HG03095 (cell line): ENCODE measurements at regions not wholly inside any gene's neighbourhood (a gene's known extent, or its start where the extent isn't known, plus 50 kb on each side); places are given as distances from the start of the nearest gene placed in this dataset.

Source experiments
- ATAC-seq: cut with Tn5 transposase; IDR thresholded peaks from one replicate; pipeline ENCODE4 v1.9.1; 2021; ENCODE audit warnings: moderate library complexity; ENCODE audit not compliant: unreplicated experiment

DNA sequence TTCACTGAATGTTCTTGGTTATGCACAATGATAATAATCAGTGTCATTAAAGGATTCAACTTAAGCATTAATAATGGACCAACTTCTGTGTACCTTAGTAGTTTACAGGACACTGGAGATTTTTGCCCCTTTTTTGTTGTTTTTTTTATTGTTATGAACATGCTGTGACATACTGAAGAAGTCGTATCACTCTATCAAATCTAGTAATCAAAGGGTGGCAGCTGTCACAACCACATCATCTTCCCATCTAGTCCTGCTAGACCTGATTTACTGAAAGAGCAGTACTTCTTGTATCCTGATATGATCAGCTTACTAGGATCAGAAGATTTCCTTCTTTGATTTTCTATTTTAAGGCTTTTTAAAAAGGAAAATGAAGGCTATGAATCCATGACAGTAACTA is 504.6 kb upstream of the CELF2 start:
- ATAC-seq: no peak

DNA sequence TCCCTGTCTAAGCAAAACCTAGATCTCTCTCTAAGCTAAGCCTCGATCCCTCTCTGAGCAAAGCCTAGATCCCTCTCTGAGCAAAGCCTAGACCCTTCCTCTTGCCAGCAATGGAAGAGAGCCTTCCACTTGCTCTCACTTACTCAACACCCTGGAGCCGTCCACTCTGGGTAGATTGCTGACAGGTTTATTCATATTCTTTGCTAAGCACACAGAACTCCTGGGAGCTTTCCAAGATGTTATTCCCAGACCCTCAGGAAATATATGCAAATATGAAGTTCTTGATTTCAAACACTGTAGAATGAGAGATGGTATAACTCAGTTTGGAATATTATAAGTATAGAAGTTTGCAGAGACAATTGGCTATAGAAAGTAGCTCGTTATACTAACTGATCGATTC is 503.8 kb upstream of the CELF2 start:
- ATAC-seq: no peak

DNA sequence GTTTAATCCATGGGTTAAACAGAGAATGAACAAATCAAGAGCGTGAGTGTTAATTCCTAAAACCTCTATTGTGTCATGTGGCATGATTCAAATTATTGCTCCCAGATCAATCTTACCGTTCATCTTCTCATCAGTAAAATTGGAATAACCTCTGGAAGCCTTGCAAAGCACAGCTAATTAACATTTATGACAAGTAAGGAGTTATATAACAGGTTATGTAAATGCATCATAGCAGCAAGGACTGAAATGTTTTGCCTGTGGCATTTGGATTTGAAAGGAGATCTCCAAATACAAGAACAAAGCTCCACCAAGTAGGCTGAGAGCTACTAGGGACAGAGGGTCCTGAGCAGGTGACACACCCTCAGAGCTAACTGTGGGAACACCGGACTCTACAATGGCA is 502.9 kb upstream of the CELF2 start:
- ATAC-seq: no peak

DNA sequence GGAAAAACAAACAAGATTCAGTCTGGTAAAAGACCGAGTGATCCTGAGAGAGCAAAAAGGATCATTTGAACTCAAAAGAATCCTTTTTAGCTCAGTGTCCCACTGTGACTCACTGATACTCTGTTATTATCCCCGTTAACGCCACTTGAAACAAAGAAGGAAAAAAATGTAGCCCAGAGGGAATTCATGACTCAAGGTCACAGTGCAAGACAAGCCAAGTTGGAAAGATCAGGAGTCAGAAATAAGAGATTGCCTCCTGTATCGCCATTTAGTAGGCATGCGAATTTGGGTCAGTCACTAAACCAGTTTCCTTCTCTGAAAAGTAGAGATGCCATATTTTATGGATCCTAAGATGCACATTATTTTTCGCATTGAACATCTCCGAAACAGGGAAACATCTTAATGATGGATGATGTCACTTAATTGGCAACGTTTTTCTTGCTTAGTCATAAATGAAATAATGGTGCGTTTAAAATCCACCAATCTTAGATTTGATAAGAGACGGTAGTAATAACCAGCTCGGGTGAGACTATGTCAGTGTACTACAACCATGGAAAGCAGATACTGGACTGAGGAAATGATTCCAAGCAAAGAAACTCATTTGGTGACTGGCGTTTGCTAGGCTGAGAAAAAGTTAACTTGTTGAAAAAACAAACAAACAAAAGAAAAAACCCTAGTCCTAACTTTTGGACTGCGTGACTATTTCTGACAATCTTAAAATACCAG is 502.0 kb upstream of the CELF2 start:
- ATAC-seq: no peak

DNA sequence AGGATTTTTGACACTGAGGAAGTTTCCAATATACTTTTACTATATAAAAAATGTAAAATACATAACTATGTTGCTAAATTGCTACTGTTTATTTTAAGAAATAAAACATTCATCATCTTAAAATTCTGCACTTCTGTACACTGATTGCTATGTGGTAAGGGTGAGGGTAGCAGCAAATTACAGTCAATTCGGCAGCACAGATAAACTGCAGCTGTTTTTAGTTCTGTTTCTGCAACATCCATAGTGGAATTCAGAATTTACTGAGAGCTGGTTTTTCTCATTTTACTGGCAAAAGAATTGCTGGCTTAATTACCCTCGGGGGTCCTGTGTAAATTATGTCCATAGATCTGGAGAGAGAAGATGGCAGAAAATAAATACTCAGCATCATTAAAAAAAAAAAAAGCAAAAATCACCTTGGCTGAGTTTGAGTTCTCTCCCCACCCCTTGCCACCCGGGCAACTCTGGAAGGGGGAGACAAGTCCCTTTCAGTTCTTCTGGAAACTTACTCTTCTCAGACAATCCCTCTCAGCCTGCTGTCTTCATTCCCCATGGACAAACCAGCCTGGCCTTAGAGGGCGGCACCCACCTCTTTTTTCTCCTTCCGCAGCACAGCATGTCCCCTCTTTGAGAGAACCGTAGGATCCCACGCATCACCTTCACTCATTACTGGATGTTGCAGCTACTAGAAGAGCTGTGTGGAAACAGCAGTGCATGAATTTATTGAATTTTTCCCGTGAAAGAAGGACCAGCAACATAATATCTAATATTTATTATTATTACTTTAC is 501.1 kb upstream of the CELF2 start:
- no peak for ATAC-seq

- no peak for ATAC-seq
Measured at GRCh38 chr10:10517866-10518265, 499.8 kb upstream of the CELF2 start.

GRCh38 chr10:10519674-10520073 is 498.0 kb upstream of the CELF2 start:
- no peak for ATAC-seq

- ATAC-seq: peak; percentile 96
Measured at GRCh38 chr10:10520491-10521385, 496.9 kb upstream of the CELF2 start.

DNA sequence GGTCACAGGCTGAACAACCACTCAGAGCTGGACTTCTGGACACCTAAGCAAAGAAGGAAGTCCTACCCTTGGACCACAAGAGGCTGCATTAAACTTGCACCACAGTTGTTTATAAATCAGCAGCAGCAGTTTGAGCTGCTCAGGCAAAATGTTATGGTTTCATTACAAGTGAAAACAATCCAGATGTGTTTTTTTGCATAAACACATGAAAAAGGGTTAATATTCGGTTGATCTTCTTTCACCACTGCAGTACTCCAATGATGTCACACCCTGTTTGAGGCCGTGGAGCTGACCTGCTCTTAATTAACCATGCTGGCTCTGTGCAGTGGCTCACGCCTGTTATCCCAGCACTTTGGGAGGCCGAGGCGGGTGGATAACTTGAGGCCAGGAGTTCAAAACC is 490.8 kb upstream of the CELF2 start:
- no peak for ATAC-seq

DNA sequence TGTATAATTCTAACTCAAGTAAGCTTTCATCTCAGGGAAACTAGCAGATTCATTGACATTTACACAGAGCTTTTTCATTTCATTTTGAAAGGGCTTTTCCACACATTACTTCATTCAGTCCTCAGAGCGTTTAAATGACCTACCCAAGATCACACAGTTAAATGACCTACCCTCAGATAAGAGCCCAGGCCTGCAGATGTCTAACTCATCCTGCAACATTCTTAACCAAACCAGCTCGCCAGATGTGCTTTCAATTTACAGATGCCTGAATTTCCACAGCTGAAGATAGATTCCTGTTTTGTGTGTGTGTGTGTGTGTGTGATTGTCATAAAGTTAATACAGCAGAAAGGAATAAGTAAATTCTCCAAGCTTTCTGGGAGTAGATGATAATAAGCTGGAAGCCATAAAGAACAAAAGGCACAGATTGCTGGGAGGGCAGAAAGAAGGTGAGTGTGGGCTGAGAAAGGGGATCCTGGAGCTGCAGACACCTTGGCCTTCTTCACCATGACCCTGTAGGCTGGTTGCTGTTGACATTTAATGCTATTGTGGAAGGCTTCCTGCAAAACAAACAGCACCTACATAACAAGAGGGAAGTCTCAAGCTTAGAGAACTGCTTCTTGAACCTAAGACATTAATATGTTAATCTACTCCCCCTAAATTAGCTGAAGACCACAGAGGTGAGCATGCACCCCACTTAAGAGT is 489.7 kb upstream of the CELF2 start:
- no peak for ATAC-seq

DNA sequence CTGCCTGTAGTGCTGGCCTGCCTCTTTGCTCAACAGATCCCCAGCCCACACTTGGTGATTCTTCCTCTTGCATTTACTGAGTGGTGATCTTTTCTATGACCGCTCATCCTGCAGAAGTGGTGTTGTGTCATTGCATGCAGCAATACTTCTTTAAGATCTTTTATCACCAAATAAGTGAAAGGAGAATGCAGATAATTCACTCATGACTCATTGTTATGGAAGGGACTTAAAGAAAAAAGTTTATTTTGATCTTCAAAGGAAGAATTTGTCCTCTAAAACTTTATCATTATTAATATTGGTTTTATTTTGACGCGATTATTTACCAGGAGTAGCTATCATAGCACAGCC is 489.1 kb upstream of the CELF2 start:
- no peak for ATAC-seq

DNA sequence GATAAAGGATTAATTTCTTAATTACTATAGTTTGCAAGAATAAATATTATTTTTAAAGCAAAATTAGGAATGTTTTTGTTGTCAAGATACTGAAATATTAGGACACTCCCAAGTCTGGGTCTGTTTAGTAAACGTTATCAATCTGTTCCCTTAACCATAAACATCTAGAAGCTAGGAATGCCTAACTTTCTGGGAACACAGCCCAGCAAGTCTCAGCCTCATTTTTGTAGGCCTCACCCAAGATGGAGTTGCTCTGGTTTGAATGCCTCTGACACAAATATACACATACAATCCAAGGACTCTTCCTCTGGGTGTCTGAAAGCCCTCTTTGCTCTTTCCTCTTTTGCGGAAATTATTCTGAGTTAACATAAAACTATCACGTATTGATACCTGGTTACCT is 487.4 kb upstream of the CELF2 start:
- ATAC-seq: no peak

DNA sequence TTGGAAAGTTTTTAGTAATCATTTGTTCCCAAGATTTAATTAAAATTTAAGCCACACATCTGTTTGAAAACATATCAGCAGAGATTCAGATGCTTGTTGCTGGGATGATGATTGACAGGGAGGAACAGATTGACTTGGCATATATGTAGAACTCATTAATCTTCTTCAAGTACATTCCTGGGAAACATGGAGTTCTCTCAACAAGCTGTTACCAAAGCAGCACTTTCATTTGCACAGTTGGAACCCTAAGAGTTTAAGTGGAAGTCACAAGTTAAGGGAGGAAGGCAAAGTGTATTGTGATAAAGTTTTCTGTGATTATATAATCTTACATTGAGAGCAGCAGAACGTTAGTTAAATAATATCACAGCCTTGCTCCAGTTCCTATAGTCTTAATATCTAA is 485.4 kb upstream of the CELF2 start:
- no peak for ATAC-seq

- no peak for ATAC-seq
Measured at GRCh38 chr10:10532826-10533225, 484.8 kb upstream of the CELF2 start.

DNA sequence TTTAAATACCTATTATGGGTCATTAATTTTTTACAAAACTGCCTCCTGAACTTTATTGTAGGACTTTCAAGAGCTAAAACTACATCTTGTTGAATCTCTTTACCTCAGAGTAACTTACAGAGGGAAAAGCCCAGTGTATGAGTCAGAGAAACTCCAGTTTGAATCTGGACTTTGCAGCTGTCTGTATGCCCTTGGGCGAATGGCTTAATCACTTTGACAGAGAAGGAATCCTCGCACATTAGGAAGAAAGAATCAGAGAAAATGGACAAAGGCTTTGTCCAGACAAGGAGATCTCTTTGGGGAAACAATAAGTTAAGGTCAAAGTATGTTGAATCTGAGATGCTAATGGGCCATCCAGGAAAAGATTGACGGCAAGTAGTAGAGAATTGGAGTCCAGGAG is 484.2 kb upstream of the CELF2 start:
- ATAC-seq: no peak

GRCh38 chr10:10538326-10538725 is 479.3 kb upstream of the CELF2 start:
- ATAC-seq: no peak

- no peak for ATAC-seq
Measured at GRCh38 chr10:10540398-10540797, 477.3 kb upstream of the CELF2 start.

- no peak for ATAC-seq
Measured at GRCh38 chr10:10542477-10542876, 475.2 kb upstream of the CELF2 start.

- ATAC-seq: no peak
Measured at GRCh38 chr10:10544890-10545289, 472.8 kb upstream of the CELF2 start.

DNA sequence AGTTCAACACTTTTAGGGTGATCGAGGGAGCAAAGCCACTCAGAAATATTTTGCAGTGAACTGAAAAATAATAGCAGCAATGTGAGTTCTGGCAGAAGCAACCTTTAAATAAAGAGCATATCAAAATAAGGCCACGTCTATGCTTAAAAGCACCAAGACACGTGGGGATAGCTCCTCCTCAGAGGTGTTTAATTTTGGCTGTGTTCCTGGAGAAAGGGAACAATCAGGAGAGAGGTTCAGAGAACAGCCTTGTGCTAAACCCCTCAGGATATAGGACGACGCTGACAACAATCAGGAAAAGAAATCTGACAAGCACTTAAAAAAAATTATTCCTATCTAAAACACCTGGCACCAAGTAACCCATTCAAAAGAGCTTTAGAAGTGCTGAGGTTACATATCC is 471.9 kb upstream of the CELF2 start:
- no peak for ATAC-seq
